ENCODE measurements at regions not wholly inside any gene's neighbourhood (a gene's known extent, or its start where the extent isn't known, plus 50 kb on each side); places are given as distances from the start of the nearest gene placed in this dataset.

DNA sequence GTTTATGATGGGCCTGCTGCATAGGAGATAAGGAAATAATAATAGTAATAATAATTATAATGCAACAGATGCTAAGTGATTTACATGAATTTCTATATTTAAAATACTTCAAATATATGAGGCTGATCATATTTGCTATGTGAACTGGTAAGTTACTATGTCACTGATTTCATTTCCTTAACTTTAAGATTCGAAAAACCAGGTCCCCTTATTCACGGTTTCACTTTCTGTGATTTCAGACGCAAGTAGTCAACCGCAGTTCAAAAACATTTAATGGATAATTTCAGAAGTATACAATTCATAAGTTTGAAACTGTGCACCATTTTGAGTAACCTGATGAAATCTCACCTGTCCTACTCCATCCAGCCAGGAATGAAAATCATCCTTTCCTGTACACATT is 1697.1 kb upstream of the LRRTM1 start:
- peak overlapping the region; percentile 81 for H3K27ac ChIP-seq (ENCODE audit: low read depth, low read length)
- no peaks in the 10 kb centered on the region for H3K36me3 ChIP-seq (ENCODE audit: control insufficient read depth, insufficient read depth, low read length)
- no peak for DNase-seq
- no peak overlapping the region for H2BK5ac ChIP-seq (ENCODE audit: low read length)
- H3K79me1 ChIP-seq (ENCODE audit: low read length): no peaks in the 10 kb centered on the region
- H3K4me3 ChIP-seq (ENCODE audit: low read length): no peak overlapping the region
- no peak overlapping the region for H4K8ac ChIP-seq (ENCODE audit: low read depth, low read length)
- no peaks in the 10 kb centered on the region for H3K27me3 ChIP-seq (ENCODE audit: insufficient read depth, low read length, poor library complexity)
- no peak overlapping the region for H2BK15ac ChIP-seq (replicated peaks; ENCODE audit: low read depth)
- H3K9ac ChIP-seq (ENCODE audit: low read length): no peak overlapping the region
- no peak overlapping the region for H2BK120ac ChIP-seq (ENCODE audit: low read depth, low read length)
- H4K5ac ChIP-seq (ENCODE audit: low read length): no peak overlapping the region
- H3K4ac ChIP-seq (ENCODE audit: low read depth, low read length): no peak overlapping the region
- H3K4me1 ChIP-seq (ENCODE audit: control insufficient read depth, low read depth, low read length): peaks cover 7% of the 10 kb centered on the region
- H3K18ac ChIP-seq (ENCODE audit: low read length): peak overlapping the region; percentile 99
- no peaks in the 10 kb centered on the region for H3K79me2 ChIP-seq (ENCODE audit: control insufficient read depth, insufficient read depth, low read length)
- H2AK5ac ChIP-seq (ENCODE audit: low read length): peak overlapping the region; percentile 53
- no CpG with 5 or more reads among the region's 4 CpGs for WGBS (ENCODE audit: extremely low coverage, insufficient coverage, low lambda C conversion rate)
- no peak overlapping the region for H3K4me2 ChIP-seq (ENCODE audit: low read length)
- H3K23ac ChIP-seq (ENCODE audit: low read length): no peak overlapping the region
- peak overlapping the region; percentile 58 for H3K56ac ChIP-seq (ENCODE audit: low read length)

GRCh38 chr2:82000606-82001005 is 1696.1 kb upstream of the LRRTM1 start:
- Histone ChIP-seq H3K9ac (ENCODE audit: low read length) (no peak overlapping the region), H3K79me2 (ENCODE audit: control insufficient read depth, insufficient read depth, low read length) (no peaks in the 10 kb centered on the region), H4K8ac (ENCODE audit: low read depth, low read length) (no peak overlapping the region), H3K27me3 (ENCODE audit: insufficient read depth, low read length, poor library complexity) (no peaks in the 10 kb centered on the region), H3K4me2 (ENCODE audit: low read length) (no peak overlapping the region), H2AK5ac (ENCODE audit: low read length) (peak overlapping the region; percentile 80), H4K5ac (ENCODE audit: low read length) (no peak overlapping the region), H3K4me1 (ENCODE audit: control insufficient read depth, low read depth, low read length) (peaks cover 7% of the 10 kb centered on the region), H3K27ac (ENCODE audit: low read depth, low read length) (no peak overlapping the region), H3K36me3 (ENCODE audit: control insufficient read depth, insufficient read depth, low read length) (no peaks in the 10 kb centered on the region), H3K56ac (ENCODE audit: low read length) (peak overlapping the region; percentile 56), H2BK15ac (replicated peaks; ENCODE audit: low read depth) (no peak overlapping the region), H3K23ac (ENCODE audit: low read length) (no peak overlapping the region), H3K79me1 (ENCODE audit: low read length) (no peaks in the 10 kb centered on the region), H2BK120ac (ENCODE audit: low read depth, low read length) (no peak overlapping the region), H3K4me3 (ENCODE audit: low read length) (no peak overlapping the region), H3K18ac (ENCODE audit: low read length) (no peak overlapping the region), H3K4ac (ENCODE audit: low read depth, low read length) (no peak overlapping the region), H2BK5ac (ENCODE audit: low read length) (peak overlapping the region; percentile 66)
- DNase-seq: no peak
- WGBS (ENCODE audit: extremely low coverage, insufficient coverage, low lambda C conversion rate): no CpG with 5 or more reads among the region's 2 CpGs

DNA sequence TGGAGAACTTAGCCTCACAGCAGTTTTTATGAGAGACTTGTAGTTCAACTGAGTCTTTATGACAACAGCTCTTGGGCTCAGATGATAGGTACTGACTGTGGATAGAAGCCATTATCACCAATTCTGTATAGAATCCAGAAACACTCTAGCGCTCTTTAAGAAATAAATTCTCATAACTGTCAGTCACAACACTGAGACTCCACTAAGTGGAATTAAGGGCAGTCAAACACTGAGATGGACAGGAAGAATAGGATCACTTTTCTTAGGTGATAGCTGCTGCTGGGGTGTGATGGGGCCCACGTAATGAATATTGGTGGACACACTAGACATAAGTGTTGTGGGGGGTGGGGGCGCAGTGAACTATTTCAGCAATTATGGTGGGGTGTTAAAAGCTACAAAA is 1691.8 kb upstream of the LRRTM1 start:
- Histone ChIP-seq H2AK5ac (ENCODE audit: low read length) (no peak overlapping the region), H3K27me3 (ENCODE audit: insufficient read depth, low read length, poor library complexity) (no peaks in the 10 kb centered on the region), H2BK5ac (ENCODE audit: low read length) (no peak overlapping the region), H3K79me2 (ENCODE audit: control insufficient read depth, insufficient read depth, low read length) (no peaks in the 10 kb centered on the region), H4K5ac (ENCODE audit: low read length) (no peak overlapping the region), H3K23ac (ENCODE audit: low read length) (no peak overlapping the region), H3K4me3 (ENCODE audit: low read length) (no peak overlapping the region), H3K4me1 (ENCODE audit: control insufficient read depth, low read depth, low read length) (peaks cover 2% of the 10 kb centered on the region), H3K18ac (ENCODE audit: low read length) (no peak overlapping the region), H4K8ac (ENCODE audit: low read depth, low read length) (no peak overlapping the region), H3K4me2 (ENCODE audit: low read length) (no peak overlapping the region), H3K9ac (ENCODE audit: low read length) (no peak overlapping the region), H2BK15ac (replicated peaks; ENCODE audit: low read depth) (no peak overlapping the region), H3K56ac (ENCODE audit: low read length) (no peak overlapping the region), H3K36me3 (ENCODE audit: control insufficient read depth, insufficient read depth, low read length) (no peaks in the 10 kb centered on the region), H3K79me1 (ENCODE audit: low read length) (no peaks in the 10 kb centered on the region), H3K27ac (ENCODE audit: low read depth, low read length) (no peak overlapping the region), H3K4ac (ENCODE audit: low read depth, low read length) (peak overlapping the region; percentile 36), H2BK120ac (ENCODE audit: low read depth, low read length) (no peak overlapping the region)
- no CpG with 5 or more reads among the region's 3 CpGs for WGBS (ENCODE audit: extremely low coverage, insufficient coverage, low lambda C conversion rate)
- no peak for DNase-seq

DNA sequence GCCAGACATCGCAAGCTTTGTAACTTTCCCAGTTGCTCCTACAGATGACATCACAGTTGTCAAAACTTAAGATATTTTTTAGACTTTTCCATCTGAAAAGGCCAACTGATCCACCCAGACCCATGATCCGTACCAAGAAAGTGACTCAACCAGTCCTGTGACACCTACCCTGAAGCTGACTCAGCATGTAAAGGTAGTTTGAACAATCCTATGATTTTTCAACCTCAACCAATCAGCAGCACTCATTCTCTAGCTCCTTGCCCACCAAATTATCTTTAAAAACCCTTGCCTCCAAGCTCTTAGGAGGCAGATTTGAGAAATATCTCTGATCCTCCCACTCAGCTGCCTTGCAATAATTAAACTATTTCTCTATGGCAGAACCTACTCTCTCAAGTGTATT is 1686.7 kb upstream of the LRRTM1 start:
- Histone ChIP-seq H3K4me3 (ENCODE audit: low read length) (no peak overlapping the region), H3K27me3 (ENCODE audit: insufficient read depth, low read length, poor library complexity) (no peaks in the 10 kb centered on the region), H3K4me2 (ENCODE audit: low read length) (no peak overlapping the region), H4K5ac (ENCODE audit: low read length) (no peak overlapping the region), H3K36me3 (ENCODE audit: control insufficient read depth, insufficient read depth, low read length) (no peaks in the 10 kb centered on the region), H4K8ac (ENCODE audit: low read depth, low read length) (no peak overlapping the region), H3K4ac (ENCODE audit: low read depth, low read length) (no peak overlapping the region), H3K79me2 (ENCODE audit: control insufficient read depth, insufficient read depth, low read length) (no peaks in the 10 kb centered on the region), H3K56ac (ENCODE audit: low read length) (no peak overlapping the region), H3K18ac (ENCODE audit: low read length) (no peak overlapping the region), H2BK5ac (ENCODE audit: low read length) (no peak overlapping the region), H3K9ac (ENCODE audit: low read length) (no peak overlapping the region), H2BK15ac (replicated peaks; ENCODE audit: low read depth) (no peak overlapping the region), H2AK5ac (ENCODE audit: low read length) (no peak overlapping the region), H3K27ac (ENCODE audit: low read depth, low read length) (no peak overlapping the region), H3K4me1 (ENCODE audit: control insufficient read depth, low read depth, low read length) (no peaks in the 10 kb centered on the region), H3K23ac (ENCODE audit: low read length) (no peak overlapping the region), H2BK120ac (ENCODE audit: low read depth, low read length) (no peak overlapping the region), H3K79me1 (ENCODE audit: low read length) (no peaks in the 10 kb centered on the region)
- no peak for DNase-seq
- no CpG with 5 or more reads among the region's 2 CpGs for WGBS (ENCODE audit: extremely low coverage, insufficient coverage, low lambda C conversion rate)

DNA sequence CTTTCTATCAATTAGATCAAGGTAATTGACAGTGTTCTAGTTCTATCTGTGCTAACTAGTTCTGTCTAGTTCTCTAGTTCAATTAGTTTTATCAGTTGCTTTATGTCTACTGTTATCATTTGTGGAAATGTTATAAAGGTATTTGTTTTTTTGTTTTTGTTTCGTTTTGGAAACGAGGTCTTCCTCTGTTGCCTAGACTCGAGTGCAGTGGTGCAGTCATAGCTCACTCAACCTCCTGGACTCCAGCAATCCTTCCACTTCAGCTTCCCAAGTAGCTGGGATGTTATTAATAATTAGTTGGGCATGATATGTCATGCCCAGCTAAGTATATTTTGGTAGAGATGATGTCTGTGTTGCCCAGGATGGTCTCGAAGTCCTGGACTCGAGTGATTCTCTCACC is 1682.8 kb upstream of the LRRTM1 start:
- no peak for DNase-seq
- Histone ChIP-seq H3K4ac (ENCODE audit: low read depth, low read length) (no peak overlapping the region), H4K5ac (ENCODE audit: low read length) (no peak overlapping the region), H3K9ac (ENCODE audit: low read length) (no peak overlapping the region), H3K23ac (ENCODE audit: low read length) (no peak overlapping the region), H2BK120ac (ENCODE audit: low read depth, low read length) (no peak overlapping the region), H2BK5ac (ENCODE audit: low read length) (no peak overlapping the region), H2AK5ac (ENCODE audit: low read length) (no peak overlapping the region), H3K4me1 (ENCODE audit: control insufficient read depth, low read depth, low read length) (no peaks in the 10 kb centered on the region), H3K36me3 (ENCODE audit: control insufficient read depth, insufficient read depth, low read length) (no peaks in the 10 kb centered on the region), H3K4me2 (ENCODE audit: low read length) (no peak overlapping the region), H3K79me1 (ENCODE audit: low read length) (no peaks in the 10 kb centered on the region), H4K8ac (ENCODE audit: low read depth, low read length) (no peak overlapping the region), H3K27ac (ENCODE audit: low read depth, low read length) (no peak overlapping the region), H3K56ac (ENCODE audit: low read length) (no peak overlapping the region), H3K18ac (ENCODE audit: low read length) (no peak overlapping the region), H3K4me3 (ENCODE audit: low read length) (no peak overlapping the region), H3K79me2 (ENCODE audit: control insufficient read depth, insufficient read depth, low read length) (no peaks in the 10 kb centered on the region), H3K27me3 (ENCODE audit: insufficient read depth, low read length, poor library complexity) (no peaks in the 10 kb centered on the region), H2BK15ac (replicated peaks; ENCODE audit: low read depth) (no peak overlapping the region)
- WGBS (ENCODE audit: extremely low coverage, insufficient coverage, low lambda C conversion rate): no CpG with 5 or more reads among the region's 5 CpGs

DNA sequence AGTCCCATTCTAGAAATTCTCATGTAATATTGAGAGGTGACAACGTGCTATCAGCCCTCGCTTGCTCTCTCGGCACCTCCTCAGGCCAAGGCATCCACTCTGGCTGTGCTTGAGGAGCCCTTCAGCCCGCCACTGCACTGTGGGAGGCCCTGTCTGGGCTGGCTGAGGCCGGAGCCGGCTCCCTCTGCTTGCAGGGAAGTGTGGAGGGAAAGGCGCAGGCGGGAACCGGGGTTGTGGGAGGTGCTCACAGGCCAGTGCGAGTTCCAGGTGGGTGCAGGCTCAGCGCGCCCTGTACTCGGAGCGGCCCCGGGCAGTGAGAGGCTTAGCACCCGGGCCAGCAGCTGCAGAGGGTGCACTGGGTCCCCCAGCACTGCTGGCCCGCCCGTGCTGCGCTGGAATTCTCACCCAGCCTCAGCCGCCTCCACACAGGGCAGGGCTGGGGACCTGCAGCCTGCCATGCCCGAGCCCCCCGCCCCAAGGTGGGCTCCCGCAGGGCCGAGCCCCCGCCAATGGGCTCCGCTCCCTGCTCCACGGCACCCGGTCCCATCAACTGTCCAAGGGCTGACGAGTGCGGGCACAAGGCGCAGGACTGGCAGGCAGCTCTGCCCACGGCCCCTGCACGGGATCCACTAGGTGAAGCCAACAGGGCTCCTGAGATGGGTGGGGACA is 1680.6 kb upstream of the LRRTM1 start:
- no peak overlapping the region for H4K8ac ChIP-seq (ENCODE audit: low read depth, low read length)
- H2BK120ac ChIP-seq (ENCODE audit: low read depth, low read length): no peak overlapping the region
- no peak overlapping the region for H3K4me3 ChIP-seq (ENCODE audit: low read length)
- H3K27ac ChIP-seq (ENCODE audit: low read depth, low read length): no peak overlapping the region
- H2AK5ac ChIP-seq (ENCODE audit: low read length): no peak overlapping the region
- no peaks in the 10 kb centered on the region for H3K36me3 ChIP-seq (ENCODE audit: control insufficient read depth, insufficient read depth, low read length)
- DNase-seq: no peak
- H4K5ac ChIP-seq (ENCODE audit: low read length): no peak overlapping the region
- no peak overlapping the region for H3K4ac ChIP-seq (ENCODE audit: low read depth, low read length)
- H3K4me1 ChIP-seq (ENCODE audit: control insufficient read depth, low read depth, low read length): no peaks in the 10 kb centered on the region
- H3K9ac ChIP-seq (ENCODE audit: low read length): no peak overlapping the region
- no peak overlapping the region for H3K23ac ChIP-seq (ENCODE audit: low read length)
- H3K79me1 ChIP-seq (ENCODE audit: low read length): no peaks in the 10 kb centered on the region
- no peaks in the 10 kb centered on the region for H3K27me3 ChIP-seq (ENCODE audit: insufficient read depth, low read length, poor library complexity)
- WGBS (ENCODE audit: extremely low coverage, insufficient coverage, low lambda C conversion rate): no CpG with 5 or more reads among the region's 33 CpGs
- no peaks in the 10 kb centered on the region for H3K79me2 ChIP-seq (ENCODE audit: control insufficient read depth, insufficient read depth, low read length)
- H2BK15ac ChIP-seq (replicated peaks; ENCODE audit: low read depth): no peak overlapping the region
- H3K56ac ChIP-seq (ENCODE audit: low read length): no peak overlapping the region
- no peak overlapping the region for H3K4me2 ChIP-seq (ENCODE audit: low read length)
- no peak overlapping the region for H3K18ac ChIP-seq (ENCODE audit: low read length)
- H2BK5ac ChIP-seq (ENCODE audit: low read length): no peak overlapping the region

Data from mesendoderm (in vitro differentiated cells).